DMS 273 (cell line): ENCODE measurements at regions not wholly inside any gene's neighbourhood (a gene's known extent, or its start where the extent isn't known, plus 50 kb on each side); places are given as distances from the start of the nearest gene placed in this dataset.
"Not testable (repeated sequence)": the region's sequence is repeated elsewhere in the genome, so short reads cannot be mapped to it uniquely, and the experiment has no call there.

ENCODE experiments used
- DNase-seq: peaks from one replicate; lab custom pipeline; 2025; ENCODE audit not compliant: unreplicated experiment; lab: John Stamatoyannopoulos, UW

DNA sequence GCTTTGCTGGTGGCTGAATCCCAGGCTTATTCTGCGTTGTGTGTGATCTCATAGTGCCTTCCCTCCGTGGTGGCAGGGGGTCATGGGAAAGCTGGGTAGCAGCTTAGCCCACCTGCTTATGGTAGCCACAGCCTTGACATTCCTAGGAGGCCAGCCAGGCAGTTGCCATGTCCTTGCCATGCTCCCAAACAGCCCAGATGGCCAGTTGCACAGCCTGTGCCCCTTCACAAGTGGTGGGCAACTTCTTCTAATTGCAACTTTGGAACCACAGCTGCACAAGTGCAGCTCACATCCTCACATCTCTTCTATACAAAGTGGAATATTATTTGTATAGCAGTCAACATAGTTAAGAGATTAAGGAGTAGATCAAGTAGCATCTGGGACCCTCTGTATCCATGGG lies 136.6 kb upstream of the PELI1 start:
- DNase-seq, result not testable (repeated sequence)

DNA sequence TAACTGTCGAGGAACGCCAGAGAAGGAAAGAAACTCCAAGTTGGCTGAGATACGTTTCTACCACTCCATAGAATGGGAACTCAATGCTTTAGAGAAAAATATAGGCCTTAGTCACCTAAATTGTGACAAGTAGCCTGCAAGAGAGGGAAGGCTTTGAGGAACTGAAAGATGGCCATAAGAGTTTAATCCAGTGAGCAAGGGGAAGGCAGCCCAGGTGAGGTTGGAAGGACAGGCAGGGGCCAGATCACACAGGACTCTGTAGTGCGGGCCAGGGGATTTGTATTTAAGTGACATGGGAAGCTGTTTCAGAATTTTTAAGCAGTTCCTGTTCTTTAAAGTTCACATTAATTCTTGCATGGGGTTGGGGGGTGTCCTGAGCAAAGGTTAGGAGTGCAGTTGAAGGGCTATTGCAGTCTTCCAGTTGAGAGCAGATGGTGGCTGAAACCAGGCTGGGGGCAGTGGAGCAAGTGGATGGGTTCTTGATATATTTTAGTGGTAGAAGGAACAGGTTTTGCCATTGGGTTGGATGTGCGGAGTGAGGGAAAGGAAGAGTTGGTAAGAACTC lies 138.9 kb upstream of the PELI1 start:
- no peak for DNase-seq

DNA sequence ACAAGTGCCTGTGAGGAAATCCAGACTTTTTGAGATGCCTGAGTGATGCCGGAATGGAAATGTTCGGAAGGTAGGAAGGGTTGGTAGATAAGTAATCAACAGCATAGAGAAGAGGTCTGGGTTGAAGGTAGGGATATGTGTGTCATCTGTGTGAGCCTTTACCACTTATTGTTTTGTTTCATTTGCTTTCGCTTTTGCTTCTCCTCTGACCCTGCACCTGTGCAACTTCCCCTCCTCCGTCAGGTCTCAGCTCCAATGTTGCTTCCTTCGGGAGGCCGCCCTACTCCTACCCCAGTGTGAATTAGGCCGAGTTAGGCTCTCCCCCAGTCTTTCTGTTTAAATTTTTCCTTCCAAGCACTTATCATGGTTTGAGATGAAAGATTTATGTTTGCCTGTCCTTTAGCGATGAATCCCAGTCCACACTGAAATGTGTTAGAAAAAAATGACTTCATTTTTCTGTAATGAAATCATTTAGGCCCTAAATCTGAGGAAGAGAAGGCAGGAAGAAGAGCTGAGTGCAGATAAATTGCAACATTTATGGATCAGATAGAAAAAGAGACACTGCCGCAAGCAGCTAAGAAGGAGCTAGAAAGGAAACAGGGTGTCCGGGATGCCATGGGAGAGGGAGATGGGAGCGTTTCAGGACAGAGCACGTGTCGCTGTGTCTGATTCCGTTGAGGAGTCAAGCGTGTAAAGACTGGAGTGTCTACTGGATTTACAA lies 139.6 kb upstream of the PELI1 start:
- no peak for DNase-seq

DNA sequence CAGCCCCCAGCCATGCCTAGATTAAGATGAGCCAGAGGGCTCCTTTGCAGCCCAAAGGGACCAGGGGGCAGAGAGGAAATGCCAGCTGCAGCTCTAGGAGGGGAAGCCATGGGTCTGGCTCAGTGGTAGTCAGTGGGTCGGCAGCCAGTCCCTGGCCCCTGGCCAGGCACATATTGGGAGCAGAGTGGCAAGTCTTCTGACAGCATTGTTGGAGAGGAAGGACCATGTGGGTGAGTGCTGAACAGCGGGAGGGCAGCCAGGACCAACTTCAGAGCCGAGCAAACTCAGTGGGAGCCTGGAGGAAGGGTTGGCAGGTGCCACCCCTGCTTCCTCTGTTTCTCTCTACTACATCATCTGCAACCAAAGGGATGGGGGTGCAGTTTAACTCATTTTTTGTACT lies 140.5 kb upstream of the PELI1 start:
- DNase-seq, result peak; percentile 68

DNA sequence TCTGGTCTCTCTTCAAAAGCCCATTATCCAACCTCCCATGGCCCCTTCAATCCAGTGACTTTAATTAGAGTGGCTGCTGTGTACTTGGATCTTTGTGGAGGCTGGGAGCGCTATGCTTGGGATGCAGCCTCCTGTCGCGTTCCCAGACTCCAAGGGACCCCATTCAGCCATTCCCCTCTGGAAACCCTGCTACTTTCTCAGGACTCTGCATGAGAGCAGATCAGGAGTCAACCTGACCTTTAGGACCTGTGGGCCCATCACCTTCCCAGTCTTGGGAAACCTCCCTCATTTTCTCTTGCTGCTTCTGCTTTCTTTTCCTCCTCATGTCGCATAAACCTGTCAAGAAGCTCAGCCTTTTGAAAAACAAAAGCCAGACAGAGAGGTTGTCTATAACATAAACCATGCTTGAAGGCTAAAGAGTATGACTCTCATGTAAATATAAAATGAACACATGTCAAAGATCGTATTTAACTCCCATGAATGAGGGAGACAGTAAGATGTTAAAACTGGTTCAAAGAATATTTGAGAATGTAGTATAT lies 143.1 kb upstream of the PELI1 start:
- DNase-seq, result no peak

DNA sequence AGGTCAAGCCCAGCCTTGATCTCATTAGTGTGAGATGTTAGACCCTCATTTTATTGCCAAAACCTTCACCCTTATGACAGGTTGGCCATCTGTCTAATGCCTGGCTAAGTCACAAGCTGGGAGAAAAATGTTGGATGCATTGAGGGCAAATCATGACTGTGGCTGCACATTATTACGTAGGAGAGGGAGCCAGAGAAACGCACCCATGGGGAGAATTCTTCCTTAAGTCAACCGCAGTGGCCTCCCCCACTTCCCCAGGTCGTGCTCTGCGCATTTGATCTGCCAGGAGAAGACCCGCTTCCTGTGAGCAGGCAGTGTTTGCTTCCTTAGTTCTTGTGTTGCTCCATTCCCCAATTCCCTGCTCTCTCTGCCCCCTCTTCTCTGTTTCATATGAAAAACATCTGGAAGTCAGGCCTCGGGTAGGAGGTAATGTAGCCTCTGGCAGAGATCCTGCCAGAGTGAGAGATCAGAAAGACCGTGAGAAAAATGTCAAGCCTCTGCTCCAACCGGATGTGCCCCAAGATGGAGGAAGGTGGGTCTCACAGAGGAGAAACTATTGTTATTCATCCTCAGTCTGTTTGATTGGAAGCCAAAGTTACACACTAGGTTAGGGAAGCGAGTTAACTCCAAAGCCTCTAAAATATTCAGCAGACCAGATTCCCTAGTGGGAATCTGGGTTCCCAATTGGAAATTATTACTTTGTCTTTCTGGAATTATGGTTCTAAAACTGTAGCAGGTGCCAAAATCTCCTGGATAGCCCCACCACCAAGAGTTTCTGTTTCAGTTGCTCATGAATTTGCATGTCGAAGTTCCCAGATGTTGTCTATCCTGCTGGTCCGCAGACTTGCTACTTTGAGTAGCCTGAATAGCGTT lies 144.3 kb upstream of the PELI1 start:
- DNase-seq, result no peak

DNA sequence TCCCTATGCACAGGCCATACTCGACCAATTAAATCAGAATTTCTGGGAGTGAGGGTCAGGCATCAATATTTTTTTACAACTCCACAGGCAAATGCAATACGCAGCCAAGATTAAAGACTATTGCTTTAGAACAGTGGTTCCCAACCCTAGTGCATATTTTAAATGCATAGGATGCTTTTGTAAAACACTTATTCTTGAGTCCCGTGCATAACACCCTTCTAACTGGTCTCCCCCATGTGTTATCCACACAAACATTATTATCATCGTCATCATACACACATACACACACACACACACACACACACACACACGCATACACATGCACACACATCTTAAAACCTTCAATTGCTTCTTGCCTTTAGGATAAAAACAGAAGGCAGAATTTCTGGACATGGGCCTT lies 145.0 kb upstream of the PELI1 start:
- no peak for DNase-seq

DNA sequence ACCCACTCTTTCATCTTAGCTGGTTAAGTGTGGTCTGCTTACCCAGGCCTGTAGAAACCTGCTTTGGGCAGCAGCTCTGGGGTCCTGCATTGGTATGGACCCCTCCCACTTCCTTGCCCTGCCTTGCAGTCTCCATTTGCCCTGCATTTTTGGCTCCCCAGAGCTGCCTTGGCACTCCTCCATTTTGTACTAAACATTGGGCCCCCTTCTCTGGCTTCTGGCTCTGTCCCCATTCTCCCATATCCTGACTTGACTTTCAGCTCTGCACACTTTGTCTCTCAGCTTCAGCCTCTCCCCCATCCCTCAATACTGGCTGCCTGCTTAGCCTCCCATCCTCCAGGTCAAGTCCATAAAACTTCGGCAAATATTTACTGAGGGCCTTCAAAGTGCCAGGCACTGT lies 145.5 kb upstream of the PELI1 start:
- DNase-seq, result no peak

DNA sequence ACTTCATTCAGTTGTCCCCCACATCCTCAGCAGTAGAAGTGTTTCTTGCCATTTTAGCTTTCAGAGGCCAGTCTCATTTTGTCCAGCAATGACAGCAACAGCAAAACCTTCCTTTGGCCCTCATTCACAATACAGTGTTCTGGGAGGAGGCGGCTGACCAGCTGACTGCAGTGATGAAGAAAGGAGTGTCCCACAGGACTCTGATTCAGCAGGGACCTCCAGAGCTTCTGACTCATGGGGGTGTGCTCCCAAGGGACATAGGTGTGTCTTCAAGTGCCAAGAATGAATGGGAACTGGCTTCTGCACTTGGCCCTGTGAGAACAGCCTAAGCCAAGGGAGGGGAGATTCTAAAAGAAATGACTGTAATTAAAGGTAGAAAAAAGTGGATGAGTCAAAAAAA lies 147.0 kb upstream of the PELI1 start:
- no peak for DNase-seq

DNA sequence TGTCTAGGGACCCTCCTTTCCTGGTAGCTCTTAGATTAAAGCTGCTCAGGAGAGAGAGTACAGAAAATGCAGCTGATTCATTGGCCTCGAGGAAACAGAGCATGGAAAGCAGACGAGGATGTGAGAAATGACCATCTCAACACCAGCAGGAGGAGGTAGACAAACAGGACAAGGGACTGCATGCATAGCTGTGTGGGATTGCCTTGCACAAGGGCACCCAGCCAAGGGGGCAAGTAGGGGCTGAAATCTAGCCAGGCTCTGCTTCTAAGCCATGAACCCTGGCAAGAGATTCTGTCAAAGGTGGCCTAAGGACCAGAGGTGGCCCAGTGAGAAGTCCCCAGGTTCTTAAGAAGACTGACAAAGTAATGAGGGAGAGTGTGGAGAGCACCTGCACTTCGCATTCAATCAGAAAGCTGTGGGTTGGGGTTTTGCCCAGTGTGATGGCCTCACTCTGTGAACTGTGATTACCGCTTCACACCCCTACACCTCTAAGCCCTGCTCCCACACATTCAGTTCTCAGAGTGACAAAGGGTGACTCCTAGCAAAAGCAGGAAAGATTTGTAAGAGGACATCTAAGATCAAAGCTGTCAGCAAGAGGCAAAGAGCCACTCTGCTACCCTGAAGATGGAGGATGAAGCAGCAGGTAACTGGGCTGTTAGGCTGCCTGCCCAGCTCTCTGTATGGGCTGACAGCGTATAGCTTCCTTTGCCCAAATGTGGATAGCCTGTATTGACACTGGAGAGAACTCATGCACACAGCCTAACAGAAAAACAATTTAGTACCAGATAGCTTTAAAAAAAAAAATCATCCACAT lies 151.3 kb upstream of the PELI1 start:
- no peak for DNase-seq

DNA sequence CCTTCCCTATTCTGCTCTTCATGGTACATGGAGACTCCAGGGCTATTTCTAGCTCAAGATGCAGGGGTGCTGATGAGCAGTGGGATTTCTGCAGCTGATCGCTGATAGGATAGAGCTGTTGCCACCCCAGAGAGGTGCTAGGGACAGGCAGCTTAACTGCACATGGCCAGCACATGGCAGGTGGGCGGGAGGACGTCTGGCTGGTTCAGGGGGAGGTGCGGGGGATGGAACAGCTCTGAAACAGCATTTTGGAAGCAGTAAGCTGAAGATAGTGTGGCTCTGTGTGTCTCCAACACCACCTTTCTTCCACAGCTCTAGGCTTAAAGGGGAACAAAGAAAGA lies 151.9 kb upstream of the PELI1 start:
- DNase-seq, result peak; percentile 14

DNA sequence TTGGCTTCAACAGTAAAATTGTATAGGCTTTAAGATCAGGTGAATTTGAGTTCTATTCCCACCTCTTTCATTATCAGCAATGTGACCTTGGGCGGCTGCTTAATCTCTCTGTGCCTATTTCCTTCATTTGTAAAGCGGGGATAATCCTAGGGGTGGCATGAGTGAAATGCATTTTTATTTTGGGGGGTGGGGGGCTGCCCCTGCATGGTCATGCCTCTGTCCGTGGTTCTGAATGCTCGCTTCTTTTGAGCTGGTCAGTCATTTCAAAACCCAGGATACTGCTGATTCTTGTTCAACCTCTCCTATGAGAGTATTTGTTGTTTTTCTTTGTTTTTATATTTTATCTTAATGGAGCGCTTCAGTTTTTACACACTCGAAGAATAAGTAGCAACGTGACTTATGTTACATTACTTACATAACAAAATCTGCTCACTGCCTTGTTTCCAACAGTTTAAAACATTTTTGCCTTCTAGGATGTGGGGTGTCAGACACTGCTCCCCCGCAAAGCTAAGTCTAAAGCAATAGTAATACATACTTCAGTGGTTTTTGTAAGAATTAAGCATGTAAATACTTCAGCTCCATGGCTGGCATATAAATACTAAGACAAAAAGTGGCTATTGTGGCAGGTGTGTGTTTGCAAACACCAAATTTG lies 152.6 kb upstream of the PELI1 start:
- DNase-seq, result no peak

DNA sequence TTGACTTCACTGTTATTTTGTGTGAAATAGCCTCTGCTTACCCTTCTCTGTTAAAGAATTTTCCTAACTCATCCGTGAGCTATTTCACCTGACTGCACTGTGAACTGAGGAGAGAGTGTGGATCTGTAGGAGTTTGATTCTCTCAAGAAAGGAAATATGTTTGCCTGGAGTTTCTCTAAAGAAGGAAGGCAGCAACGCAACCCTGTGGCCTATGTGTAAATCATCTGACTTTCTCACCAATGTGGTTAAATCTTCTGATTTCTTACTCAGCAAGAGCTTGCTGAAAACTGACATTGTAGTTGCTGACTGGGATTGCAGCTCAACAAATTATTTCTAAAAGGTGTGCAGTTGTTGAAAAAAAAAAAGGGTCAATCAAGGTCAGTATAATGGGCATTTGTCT lies 153.9 kb upstream of the PELI1 start:
- DNase-seq, result no peak

DNA sequence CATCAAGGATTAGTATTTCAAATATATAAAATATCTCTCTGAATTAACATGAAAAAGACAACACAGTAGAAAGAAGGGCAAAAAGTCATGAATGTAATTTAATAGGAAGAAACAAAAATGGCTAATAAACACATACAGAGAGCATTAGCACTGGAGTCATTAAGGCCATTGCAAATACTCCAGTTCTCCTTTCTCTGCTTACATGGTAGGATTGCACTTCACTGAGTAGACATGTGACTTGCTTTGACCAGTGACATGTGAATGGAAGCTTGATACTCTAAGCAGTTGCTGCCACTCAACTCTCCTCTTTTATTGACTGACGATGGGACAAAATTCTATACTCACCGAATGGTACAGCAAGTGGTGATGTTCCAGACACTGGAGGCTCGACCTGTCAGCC lies 153.9 kb upstream of the LGALSL start:
- no peak for DNase-seq

DNA sequence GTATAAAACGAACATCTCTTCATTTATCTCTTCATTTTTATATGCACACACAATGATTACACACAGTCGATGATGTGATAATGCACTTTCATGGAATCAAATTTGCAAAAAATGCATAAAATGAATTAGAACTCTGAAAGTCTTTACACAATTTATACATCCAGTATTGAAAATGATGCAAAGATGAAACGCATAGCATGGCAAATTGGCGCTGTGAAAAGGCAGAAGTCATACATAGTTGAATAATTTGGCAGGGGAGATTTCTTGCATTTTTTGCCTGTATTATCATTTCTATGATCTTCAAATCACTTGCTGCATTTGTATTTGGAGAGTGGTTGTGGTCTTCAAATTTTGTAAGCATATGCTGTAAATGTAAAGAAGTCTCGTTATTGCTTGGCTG lies 150.7 kb upstream of the LGALSL start:
- DNase-seq, result no peak

DNA sequence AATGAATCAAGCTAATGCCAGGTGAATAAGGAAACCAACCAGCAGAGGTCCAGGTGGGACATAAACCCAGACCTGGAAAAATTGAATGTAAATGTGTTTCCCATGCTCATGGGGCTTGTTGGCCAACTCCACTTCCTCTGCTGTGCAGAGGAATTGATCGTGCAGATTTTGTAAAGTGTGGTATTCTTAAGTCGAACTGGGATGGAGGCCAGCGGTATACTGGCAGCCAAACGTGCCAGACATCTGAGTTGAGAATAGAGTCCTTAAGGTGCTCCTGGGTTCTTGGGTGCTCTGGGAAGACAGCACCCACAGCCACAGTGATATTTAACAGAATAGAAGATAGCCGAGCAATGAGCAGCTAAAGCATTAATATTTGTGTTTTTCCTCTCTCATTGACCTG lies 146.5 kb upstream of the LGALSL start:
- DNase-seq, result no peak

DNA sequence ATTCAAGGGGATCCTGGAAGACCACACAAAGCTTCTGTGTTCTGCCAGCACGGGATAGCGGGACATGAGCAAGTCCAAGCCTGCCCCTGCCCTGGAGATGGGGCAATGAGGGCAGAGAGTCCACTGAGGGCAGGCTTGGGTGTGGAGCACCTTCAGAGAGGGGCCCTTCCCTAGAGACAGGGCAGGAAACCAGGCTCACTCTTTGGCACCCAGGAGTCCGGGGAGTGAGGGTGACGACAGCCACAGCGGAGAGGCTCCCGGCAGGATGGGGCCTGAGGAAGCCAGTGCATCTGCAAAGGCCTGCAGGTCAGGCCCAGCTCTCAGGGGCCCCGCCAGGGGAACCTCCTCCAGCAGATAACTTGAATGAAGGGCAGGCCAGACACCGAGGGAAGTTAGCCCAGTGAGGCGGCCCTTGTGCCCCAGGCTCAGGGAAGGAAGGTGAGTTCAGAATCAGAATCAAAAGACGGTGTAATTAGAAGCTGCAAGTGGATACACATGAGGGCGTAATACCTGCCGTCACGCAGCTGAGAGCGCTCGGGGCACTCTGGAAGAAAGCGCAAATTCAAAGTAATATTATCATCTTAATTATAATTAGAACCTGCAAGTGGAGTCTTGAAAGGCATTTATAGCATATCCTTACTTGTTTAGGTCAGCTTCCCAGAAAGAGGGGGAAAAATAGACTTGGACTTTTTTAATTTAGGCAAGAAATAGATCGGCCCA lies 142.6 kb upstream of the LGALSL start:
- DNase-seq, result no peak

DNA sequence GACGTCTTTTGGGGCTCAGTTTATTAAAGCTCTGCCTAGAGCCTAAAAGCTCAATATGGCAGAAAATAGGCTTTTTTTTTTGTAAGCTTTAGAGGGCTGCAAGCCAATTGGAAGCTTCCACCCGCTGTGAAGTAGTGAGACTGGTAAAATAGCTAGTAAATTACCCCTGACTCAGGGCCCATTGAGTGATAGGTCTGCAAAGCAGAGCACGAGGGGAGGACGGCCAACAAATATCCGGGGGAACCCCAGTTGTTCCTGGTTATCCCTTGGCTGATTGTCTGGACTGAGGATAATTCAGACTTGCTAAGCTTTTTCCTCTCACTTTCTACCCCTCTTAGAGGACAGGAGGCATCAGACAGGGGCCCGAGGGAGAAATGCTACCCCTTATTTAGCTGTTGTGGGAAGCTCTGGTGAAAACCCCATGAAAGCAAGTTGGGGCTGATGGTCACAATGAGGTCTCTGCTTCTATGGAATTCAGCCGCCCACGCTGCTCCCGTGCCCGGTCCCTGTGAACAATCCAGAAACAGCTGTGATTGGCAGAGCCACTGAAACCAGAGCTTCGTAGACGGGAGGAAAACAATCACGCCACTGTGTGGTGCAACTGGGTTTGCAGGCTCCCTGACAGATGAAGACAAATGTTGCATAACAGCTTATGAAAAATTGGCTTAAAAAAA lies 141.9 kb upstream of the LGALSL start:
- DNase-seq, result peak; percentile 82

DNA sequence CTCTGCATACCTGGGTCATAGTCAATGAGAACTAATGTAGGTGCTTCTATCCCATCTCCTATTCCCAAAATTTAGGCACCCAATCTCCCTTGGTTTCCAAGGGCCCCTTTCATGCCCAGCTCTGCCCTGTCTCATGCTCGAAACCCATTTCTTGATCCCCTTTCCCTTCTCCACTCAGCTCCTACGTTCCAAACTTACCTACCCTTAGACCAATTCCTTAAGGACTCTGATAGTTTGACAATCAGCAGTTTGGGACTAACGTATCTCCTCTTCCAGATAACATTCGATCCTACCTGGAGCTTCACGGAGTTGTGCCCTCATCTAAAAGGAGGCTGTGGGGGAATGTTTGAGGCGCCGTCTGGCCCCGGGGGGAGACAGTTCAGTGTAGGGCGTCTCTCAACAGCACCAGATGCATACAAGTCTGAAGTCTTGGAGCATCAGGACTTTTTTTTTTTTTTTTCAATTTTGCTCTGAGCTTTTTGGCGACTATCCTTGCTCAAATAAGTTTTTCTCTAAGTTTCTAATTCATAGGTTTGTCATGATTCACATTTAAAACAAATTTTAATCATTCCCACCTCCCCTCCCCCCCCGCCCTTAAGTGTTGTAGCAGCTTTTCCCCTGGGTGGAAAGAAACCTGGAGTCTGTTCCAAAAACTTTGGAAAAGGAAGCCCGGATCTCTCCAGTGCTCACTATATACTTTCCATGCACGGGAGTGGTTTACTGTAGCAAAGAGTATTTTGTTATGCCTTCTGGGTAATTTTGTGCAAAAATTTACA lies 141.2 kb upstream of the LGALSL start:
- no peak for DNase-seq
